HUES64 (cell line): ENCODE measurements at regions not wholly inside any gene's neighbourhood (a gene's known extent, or its start where the extent isn't known, plus 50 kb on each side); places are given as distances from the start of the nearest gene placed in this dataset.

Experiments
- H3K27ac ChIP-seq: 2 replicates; pipeline ENCODE4 v1.7.0; 2013; ENCODE audit warnings: low read depth, low read length, inconsistent platforms
- H3K27me3 ChIP-seq: 2 replicates; pipeline ENCODE4 v1.6.1; 2013; ENCODE audit warnings: mild to moderate bottlenecking, low read length; ENCODE audit not compliant: insufficient read depth
- H3K36me3 ChIP-seq: 2 replicates; pipeline ENCODE4 v1.6.1; 2013; ENCODE audit warnings: mild to moderate bottlenecking, low read length; ENCODE audit not compliant: insufficient read depth
- H3K4me1 ChIP-seq: 2 replicates; pipeline ENCODE4 v1.6.1; 2013; ENCODE audit warnings: mild to moderate bottlenecking, low read length, moderate library complexity; ENCODE audit not compliant: insufficient read depth
- H3K4me3 ChIP-seq: 2 replicates; pipeline ENCODE4 v1.5.1; 2013; ENCODE audit warnings: mild to moderate bottlenecking, low read length, moderate library complexity
- H3K9ac ChIP-seq: 2 replicates; pipeline ENCODE4 v1.6.1; 2013; ENCODE audit warnings: mild to moderate bottlenecking, low read depth, low read length
- H3K9me3 ChIP-seq: 2 replicates; pipeline ENCODE4 v1.6.1; 2013; ENCODE audit warnings: low read depth, low read length; ENCODE audit not compliant: insufficient read depth
- WGBS: fragments of 150-250, 120-280 bp; methylation state at CpG from one replicate; pipeline ENCODE4 v1.1.7; 2013; ENCODE audit warnings: missing lambda C conversion rate; 5-methylcytosine and 5-hydroxymethylcytosine counted together

DNA sequence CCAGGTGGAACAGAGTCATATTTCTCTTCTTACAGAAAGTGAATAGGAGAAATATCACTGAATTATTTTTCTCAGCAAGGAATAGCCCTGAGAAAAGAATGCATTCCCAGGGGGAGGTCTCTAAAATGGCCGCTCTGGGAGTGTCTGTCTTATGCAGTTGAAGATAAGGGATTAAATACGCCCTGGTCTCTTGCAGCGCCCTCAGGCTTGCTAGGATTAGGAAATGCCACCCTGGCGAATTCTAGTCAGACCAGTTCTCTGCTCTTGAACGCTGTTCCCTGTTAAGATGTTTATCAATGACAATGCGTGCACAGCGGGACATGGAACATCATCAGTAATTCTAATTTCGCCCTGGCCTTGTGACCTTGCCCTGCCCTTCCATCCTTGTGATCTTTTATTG is 949.0 kb upstream of the SEMA6D start:
- 93% methylated on average over 8 of the region's 8 CpGs for WGBS
- Histone ChIP-seq H3K4me3 (no peak overlapping the region), H3K9ac (no peak overlapping the region), H3K27me3 (no peaks in the 10 kb centered on the region), H3K9me3 (peaks cover 23% of the 10 kb centered on the region), H3K27ac (no peak overlapping the region), H3K36me3 (no peaks in the 10 kb centered on the region), H3K4me1 (no peaks in the 10 kb centered on the region)

DNA sequence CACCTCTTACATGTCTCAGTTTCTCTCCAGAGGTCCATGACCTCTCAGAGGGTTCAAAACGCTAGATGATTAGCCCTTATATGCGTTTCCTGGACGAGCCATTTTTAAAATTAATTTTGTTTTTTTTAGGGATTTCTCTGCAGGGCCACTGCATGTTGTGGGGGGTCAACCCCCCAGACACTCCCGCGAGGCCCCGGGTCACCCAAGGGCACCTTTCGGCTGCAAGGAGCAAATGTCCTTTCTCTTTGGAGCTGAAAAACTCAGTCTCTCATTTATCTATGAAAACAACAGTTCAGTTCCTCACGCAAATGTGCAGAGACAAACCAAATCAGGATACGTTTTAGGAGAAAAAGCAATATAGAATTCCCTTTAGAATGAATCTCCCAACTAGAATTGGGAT is 944.3 kb upstream of the SEMA6D start:
- Histone ChIP-seq H3K27me3 (no peaks in the 10 kb centered on the region), H3K27ac (no peak overlapping the region), H3K9me3 (peaks cover 17% of the 10 kb centered on the region), H3K9ac (no peak overlapping the region), H3K4me1 (no peaks in the 10 kb centered on the region), H3K4me3 (no peak overlapping the region), H3K36me3 (no peaks in the 10 kb centered on the region)
- WGBS, result 96% methylated on average over 9 of the region's 9 CpGs

DNA sequence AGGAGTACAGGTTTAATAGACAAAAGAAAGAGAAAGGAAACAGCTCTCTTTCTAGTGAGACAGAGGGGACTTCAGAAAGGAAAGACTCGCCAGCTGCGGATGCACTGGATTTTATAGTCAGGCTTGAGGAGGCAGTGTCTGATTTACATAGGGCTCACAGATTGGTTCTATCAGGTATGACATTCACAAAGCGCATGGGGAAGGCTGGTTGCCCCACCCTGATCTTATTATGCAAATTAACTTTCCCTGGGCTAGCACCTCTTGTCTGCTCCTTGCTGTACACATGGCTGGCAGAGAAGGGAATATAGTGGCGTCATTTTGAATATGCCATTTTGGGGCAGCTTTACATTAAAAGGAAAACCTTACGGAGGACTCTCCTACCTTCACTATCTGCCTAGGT is 938.4 kb upstream of the SEMA6D start:
- Histone ChIP-seq H3K4me1 (no peaks in the 10 kb centered on the region), H3K9me3 (no peaks in the 10 kb centered on the region), H3K9ac (no peak overlapping the region), H3K36me3 (no peaks in the 10 kb centered on the region), H3K27ac (no peak overlapping the region), H3K4me3 (no peak overlapping the region), H3K27me3 (no peaks in the 10 kb centered on the region)
- WGBS, result 89% methylated on average over 5 of the region's 5 CpGs

DNA sequence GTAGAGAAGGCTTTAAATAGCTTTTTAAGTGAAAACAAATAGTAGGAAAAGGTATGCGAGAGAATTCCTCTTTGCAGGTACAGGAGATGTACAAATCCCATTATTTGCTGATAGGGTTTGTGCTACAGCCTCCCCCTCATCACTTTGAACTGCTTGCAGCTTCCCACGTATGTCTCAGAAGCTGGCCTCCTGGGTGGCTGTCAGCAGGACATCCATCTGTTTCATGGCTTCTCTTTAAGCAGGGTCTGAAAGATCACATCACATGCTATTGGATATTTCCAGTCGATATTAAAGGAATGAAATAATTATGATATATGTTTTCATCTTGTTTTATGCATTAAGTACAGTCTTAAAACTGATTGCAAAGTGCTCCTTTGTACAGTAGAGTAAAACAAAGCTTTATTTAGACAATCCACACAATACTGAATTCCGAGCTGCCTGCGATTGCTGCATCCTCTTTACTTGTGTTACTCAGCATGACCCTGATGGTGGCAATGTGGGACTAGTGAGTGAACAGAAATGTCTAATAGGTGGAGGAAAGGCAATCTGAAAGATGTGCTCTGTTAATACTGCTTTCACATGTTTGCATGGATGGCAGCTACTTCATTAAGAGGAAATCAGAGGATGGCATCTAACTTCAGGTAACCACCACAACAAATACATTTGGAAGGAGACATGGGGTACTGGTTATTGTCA is 930.6 kb upstream of the SEMA6D start:
- H3K9me3 ChIP-seq, result no peaks in the 10 kb centered on the region
- WGBS, result 77% methylated on average over 4 of the region's 5 CpGs

DNA sequence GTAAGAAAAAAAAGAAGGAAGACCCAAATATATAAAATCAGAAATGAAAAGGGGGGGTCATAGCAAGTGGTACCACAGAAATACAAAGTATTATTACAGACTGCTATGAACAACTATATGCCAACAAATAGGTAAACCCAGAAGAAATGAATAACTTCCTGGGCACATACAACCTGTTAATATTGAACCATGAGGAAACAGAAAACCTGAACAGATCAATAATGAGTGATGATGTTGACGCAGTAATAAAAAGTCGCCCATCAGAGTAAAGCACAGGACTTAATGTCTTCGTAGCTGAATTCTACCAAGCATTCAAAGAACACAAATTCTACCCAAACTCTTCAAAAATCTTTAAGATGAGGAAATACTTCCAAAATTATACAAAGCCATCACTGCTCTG is 921.6 kb upstream of the SEMA6D start:
- Histone ChIP-seq H3K27me3 (no peaks in the 10 kb centered on the region), H3K4me3 (no peak overlapping the region), H3K36me3 (no peaks in the 10 kb centered on the region), H3K9me3 (no peaks in the 10 kb centered on the region), H3K9ac (no peak overlapping the region), H3K4me1 (0 out of 2 replicates have a peak, but pooled peaks cover 5% of the 10 kb centered on the region), H3K27ac (no peak overlapping the region)
- 100% methylated on average over 3 of the region's 3 CpGs for WGBS

More for the DNA sequence above, 930.6 kb upstream of the SEMA6D start:
- Histone ChIP-seq H3K27me3 (no peaks in the 10 kb centered on the region), H3K36me3 (no peaks in the 10 kb centered on the region), H3K4me3 (no peak overlapping the region), H3K4me1 (0 out of 2 replicates have a peak, but pooled peaks cover 5% of the 10 kb centered on the region), H3K9ac (no peak overlapping the region), H3K27ac (no peak overlapping the region)

DNA sequence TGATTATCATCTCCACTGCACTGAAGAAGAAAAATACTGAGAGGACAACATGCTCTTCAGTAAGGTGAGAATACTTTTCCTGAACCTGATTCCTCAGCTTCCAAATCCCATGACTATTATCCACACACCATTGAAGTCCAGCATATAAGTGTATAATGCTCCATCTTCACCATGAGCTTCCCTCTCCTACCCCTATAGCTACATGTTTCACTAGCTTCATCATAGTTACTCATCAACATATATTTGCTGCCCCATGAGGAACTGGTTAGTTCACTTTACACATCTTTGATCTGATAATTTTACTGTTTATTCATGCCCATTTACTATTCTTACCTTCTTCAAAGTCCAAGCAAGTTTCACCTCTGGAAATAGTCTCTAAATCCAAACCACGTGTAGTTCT is 908.5 kb upstream of the SEMA6D start:
- WGBS, result no CpG with 5 or more reads among the region's 1 CpG
- Histone ChIP-seq H3K9ac (no peak overlapping the region), H3K27ac (no peak overlapping the region), H3K9me3 (no peaks in the 10 kb centered on the region), H3K4me1 (no peaks in the 10 kb centered on the region), H3K27me3 (no peaks in the 10 kb centered on the region), H3K4me3 (no peak overlapping the region), H3K36me3 (no peaks in the 10 kb centered on the region)

DNA sequence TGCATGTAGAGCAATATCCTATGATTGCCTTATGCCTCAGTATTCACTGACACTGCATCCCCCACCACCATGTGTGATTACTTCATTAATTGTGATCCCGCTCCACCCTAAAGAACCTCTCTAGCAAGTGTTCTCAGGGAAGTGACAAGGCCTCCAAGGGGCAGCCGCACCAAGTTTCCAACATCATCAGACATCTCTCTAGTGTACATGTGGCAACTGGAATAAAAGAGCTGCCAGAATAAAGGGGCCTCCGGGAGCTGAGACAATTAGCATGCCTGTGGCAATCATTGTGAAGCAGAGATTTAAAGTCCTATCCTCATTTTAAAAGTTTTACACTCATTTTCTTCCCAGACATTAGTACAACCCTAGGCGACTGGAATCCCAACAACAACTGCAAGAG is 902.1 kb upstream of the SEMA6D start:
- no peak overlapping the region for H3K9ac ChIP-seq
- no peaks in the 10 kb centered on the region for H3K27me3 ChIP-seq
- H3K4me3 ChIP-seq, result no peak overlapping the region
- H3K27ac ChIP-seq, result no peak overlapping the region
- H3K9me3 ChIP-seq, result no peaks in the 10 kb centered on the region
- 94% methylated on average over 4 of the region's 4 CpGs for WGBS
- H3K36me3 ChIP-seq, result no peaks in the 10 kb centered on the region
- no peaks in the 10 kb centered on the region for H3K4me1 ChIP-seq

DNA sequence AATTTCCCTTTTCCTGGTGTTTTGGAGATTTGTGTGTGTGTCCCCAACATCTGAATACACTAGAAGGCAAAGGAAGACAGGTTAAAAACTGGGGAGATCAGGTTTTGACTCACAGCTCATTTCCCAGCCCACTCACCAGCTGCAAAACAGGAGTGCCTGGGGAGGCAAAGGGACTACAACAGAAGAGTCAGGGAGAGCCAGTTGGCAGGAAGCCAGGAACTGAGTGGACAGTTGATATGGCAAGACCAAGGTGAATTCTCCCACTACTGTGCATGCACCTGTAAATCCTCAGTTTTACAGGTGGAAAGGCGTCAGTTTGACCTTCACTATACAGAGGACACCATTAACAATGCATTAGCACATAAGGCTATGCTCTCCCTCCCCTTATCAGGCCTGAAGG is 901.5 kb upstream of the SEMA6D start:
- Histone ChIP-seq H3K9me3 (no peaks in the 10 kb centered on the region), H3K4me1 (no peaks in the 10 kb centered on the region), H3K27ac (no peak overlapping the region), H3K27me3 (no peaks in the 10 kb centered on the region), H3K4me3 (no peak overlapping the region), H3K9ac (no peak overlapping the region), H3K36me3 (no peaks in the 10 kb centered on the region)
- WGBS, result 92% methylated on average over 1 of the region's 1 CpG

DNA sequence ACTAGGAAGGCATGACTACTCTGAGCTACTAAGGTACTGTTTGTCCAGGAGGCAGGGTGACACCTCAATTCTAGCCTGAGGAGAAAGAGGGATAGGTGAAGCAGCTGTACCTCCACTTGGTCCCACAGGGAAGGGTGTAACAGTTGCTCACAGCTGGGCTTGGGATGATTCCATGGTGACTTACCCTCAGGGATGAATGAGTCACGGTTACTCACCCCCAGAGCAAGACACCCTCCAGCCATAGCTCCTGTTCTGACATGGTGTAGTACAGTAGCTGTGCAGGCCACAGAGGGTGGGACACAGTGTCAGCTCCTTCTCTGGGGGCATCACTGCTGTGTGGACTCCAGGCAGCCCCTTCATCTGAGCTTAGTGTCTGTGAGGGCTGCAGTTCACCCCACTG is 868.6 kb upstream of the SEMA6D start:
- WGBS, result 93% methylated on average over 1 of the region's 1 CpG
- Histone ChIP-seq H3K9me3 (peaks cover 13% of the 10 kb centered on the region), H3K36me3 (no peaks in the 10 kb centered on the region)

DNA sequence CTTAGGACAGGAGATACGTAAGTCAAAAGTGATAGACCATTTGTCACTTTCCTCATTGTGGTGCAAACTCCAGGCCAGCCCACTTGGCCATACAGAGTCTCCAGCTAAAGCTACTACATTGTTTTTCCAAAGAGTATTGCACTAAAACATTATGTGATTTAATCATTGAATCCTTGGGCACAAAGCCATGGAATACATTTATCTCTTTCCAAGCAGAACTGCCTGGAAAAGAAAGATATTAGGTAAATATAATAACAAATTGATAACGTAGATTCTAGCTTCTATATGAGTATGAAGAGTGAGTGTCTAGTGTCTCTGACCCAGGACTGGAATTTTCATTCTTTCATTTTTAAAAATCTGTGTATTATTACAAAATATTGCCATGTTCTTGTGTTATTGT is 863.7 kb upstream of the SEMA6D start:
- no peaks in the 10 kb centered on the region for H3K9me3 ChIP-seq
- 93% methylated on average over 1 of the region's 2 CpGs for WGBS
- no peak overlapping the region for H3K9ac ChIP-seq
- H3K36me3 ChIP-seq, result no peaks in the 10 kb centered on the region
- no peak overlapping the region for H3K27ac ChIP-seq
- no peaks in the 10 kb centered on the region for H3K27me3 ChIP-seq
- H3K4me1 ChIP-seq, result no peaks in the 10 kb centered on the region
- no peak overlapping the region for H3K4me3 ChIP-seq

More for the DNA sequence above, 868.6 kb upstream of the SEMA6D start:
- Histone ChIP-seq H3K9ac (no peak overlapping the region), H3K4me1 (no peaks in the 10 kb centered on the region), H3K4me3 (no peak overlapping the region), H3K27ac (no peak overlapping the region), H3K27me3 (no peaks in the 10 kb centered on the region)

DNA sequence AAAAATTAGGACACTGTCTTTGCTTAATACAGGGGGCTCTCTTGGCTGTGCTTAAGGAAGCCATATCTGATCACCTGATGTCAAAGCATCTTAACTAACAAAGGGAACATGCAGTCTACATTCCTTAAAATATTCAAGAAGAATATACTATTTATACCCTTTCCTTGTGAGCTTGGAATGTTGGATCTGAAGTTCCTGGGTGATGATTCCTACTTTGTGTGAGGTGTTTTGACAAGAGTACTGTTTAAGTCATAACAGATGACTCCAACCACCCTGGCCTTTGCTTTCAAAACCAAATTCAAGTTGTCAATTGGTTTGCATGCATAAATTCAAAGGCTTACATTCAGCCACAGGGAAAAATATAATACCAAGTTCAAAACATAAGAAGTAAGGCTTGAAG is 862.7 kb upstream of the SEMA6D start:
- Histone ChIP-seq H3K4me3 (no peak overlapping the region), H3K27ac (no peak overlapping the region), H3K4me1 (no peaks in the 10 kb centered on the region), H3K9ac (no peak overlapping the region), H3K36me3 (no peaks in the 10 kb centered on the region), H3K9me3 (no peaks in the 10 kb centered on the region), H3K27me3 (no peaks in the 10 kb centered on the region)

DNA sequence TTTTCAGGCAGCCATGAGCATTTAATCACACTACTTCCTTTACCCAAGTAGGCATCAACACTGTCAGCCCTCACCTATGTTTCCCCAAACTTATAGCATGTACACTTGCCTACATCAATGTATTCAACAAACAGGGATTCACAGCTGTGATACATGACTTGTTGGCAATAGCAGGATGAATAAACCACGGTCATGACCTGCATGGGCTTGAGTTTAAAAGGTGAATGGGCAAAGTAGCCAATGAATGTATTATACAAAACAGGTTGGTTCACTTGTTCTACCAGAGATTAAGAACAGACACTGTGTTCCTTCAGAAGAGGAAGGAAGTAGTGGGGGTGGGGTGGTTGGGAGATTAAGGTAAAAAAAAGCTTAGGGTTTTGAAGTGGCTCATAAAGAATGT is 861.9 kb upstream of the SEMA6D start:
- Histone ChIP-seq H3K9ac (no peak overlapping the region), H3K4me3 (no peak overlapping the region), H3K4me1 (no peaks in the 10 kb centered on the region), H3K27me3 (no peaks in the 10 kb centered on the region), H3K27ac (no peak overlapping the region), H3K36me3 (no peaks in the 10 kb centered on the region), H3K9me3 (no peaks in the 10 kb centered on the region)
- 94% methylated on average over 1 of the region's 1 CpG for WGBS
